H9 (cell line): ENCODE measurements at regions not wholly inside any gene's neighbourhood (a gene's known extent, or its start where the extent isn't known, plus 50 kb on each side); places are given as distances from the start of the nearest gene placed in this dataset.

Source experiments
- DNase-seq: peaks from one replicate; pipeline ENCODE4 v3.0.0-alpha.2; 2017
- H2AFZ ChIP-seq: one replicate; pipeline ENCODE4 v1.6.1; 2013; ENCODE audit warnings: mild to moderate bottlenecking, low read length, control low read depth, moderate library complexity
- H2AK5ac ChIP-seq: 2 replicates; pipeline ENCODE4 v1.6.1; 2013; ENCODE audit warnings: low read length, control low read depth, mixed read lengths; ENCODE audit not compliant: insufficient read length
- H2BK120ac ChIP-seq: one replicate; pipeline ENCODE4 v1.6.1; 2013; ENCODE audit warnings: low read depth, mild to moderate bottlenecking, low read length, control low read depth, inconsistent platforms; ENCODE audit not compliant: poor library complexity, severe bottlenecking
- H2BK12ac ChIP-seq: 2 replicates; pipeline ENCODE4 v1.6.1; 2013; ENCODE audit warnings: low read length, control low read depth, mixed read lengths, low read depth; ENCODE audit not compliant: insufficient read length
- H2BK15ac ChIP-seq: 2 replicates; pipeline ENCODE4 v1.6.1; 2013; ENCODE audit warnings: low read depth, low read length, control low read depth
- H2BK20ac ChIP-seq: one replicate; pipeline ENCODE4 v1.6.1; 2013; ENCODE audit warnings: low read depth, mild to moderate bottlenecking, low read length, control low read depth, inconsistent platforms; ENCODE audit not compliant: poor library complexity, severe bottlenecking
- H2BK5ac ChIP-seq: 2 replicates; pipeline ENCODE4 v1.6.1; 2013; ENCODE audit warnings: low read length, control low read depth, mixed read lengths; ENCODE audit not compliant: insufficient read length
- H3K14ac ChIP-seq: 2 replicates; pipeline ENCODE4 v1.6.1; 2013; ENCODE audit warnings: low read length, control low read depth; ENCODE audit not compliant: insufficient read depth
- H3K18ac ChIP-seq: 2 replicates; pipeline ENCODE4 v1.6.1; 2013; ENCODE audit warnings: low read depth, mild to moderate bottlenecking, mixed read lengths, low read length, control low read depth; ENCODE audit not compliant: insufficient read length
- H3K23ac ChIP-seq: 2 replicates; pipeline ENCODE4 v1.6.1; 2013; ENCODE audit warnings: low read length, control low read depth, mixed read lengths, low read depth; ENCODE audit not compliant: insufficient read length
- H3K23me2 ChIP-seq: 2 replicates; pipeline ENCODE4 v1.6.1; 2013; ENCODE audit warnings: low read depth, mild to moderate bottlenecking, mixed read lengths, low read length, control low read depth; ENCODE audit not compliant: insufficient read length, poor library complexity, severe bottlenecking
- H3K27ac ChIP-seq: 2 replicates; pipeline ENCODE4 v1.5.1; 2013; ENCODE audit warnings: low read length, control low read depth, mixed read lengths, low read depth; ENCODE audit not compliant: insufficient read length
- H3K27me3 ChIP-seq: 2 replicates; pipeline ENCODE4 v1.6.1; 2013; ENCODE audit warnings: low read length, control low read depth, inconsistent platforms; ENCODE audit not compliant: insufficient read depth
- H3K4ac ChIP-seq: 2 replicates; pipeline ENCODE4 v1.6.1; 2013; ENCODE audit warnings: low read depth, mild to moderate bottlenecking, control low read depth, inconsistent platforms, low read length, moderate library complexity
- H3K4me1 ChIP-seq: 2 replicates; pipeline ENCODE4 v1.6.1; 2013; ENCODE audit warnings: low read length, control low read depth, inconsistent platforms; ENCODE audit not compliant: insufficient read depth
- H3K4me2 ChIP-seq: 2 replicates; pipeline ENCODE4 v1.6.1; 2013; ENCODE audit warnings: low read length, control low read depth, mixed read lengths; ENCODE audit not compliant: insufficient read length, insufficient read depth
- H3K56ac ChIP-seq: 2 replicates; pipeline ENCODE4 v1.6.1; 2013; ENCODE audit warnings: low read depth, mild to moderate bottlenecking, mixed read lengths, low read length, control low read depth; ENCODE audit not compliant: insufficient read length
- H3K79me1 ChIP-seq: 2 replicates; pipeline ENCODE4 v1.6.1; 2013; ENCODE audit warnings: low read depth, mild to moderate bottlenecking, moderate library complexity, low read length, control low read depth, inconsistent platforms; ENCODE audit not compliant: insufficient read depth, poor library complexity, severe bottlenecking
- H3K79me2 ChIP-seq: 2 replicates; pipeline ENCODE4 v1.6.1; 2013; ENCODE audit warnings: low read length, control low read depth, inconsistent platforms; ENCODE audit not compliant: insufficient read depth
- H3K9ac ChIP-seq: 2 replicates; pipeline ENCODE4 v1.6.1; 2013; ENCODE audit warnings: low read length, control low read depth, mixed read lengths; ENCODE audit not compliant: insufficient read length; ENCODE audit errors: extremely low read depth
- H3K9me3 ChIP-seq: one replicate; pipeline ENCODE4 v1.6.1; 2013; ENCODE audit warnings: low read depth, low read length, inconsistent platforms; ENCODE audit not compliant: control insufficient read depth
- H3T11ph ChIP-seq: one replicate; pipeline ENCODE4 v1.6.1; 2013; ENCODE audit warnings: mild to moderate bottlenecking, low read length, control low read depth, inconsistent platforms
- H4K20me1 ChIP-seq: one replicate; pipeline ENCODE4 v1.6.1; 2013; ENCODE audit not compliant: control insufficient read depth, insufficient read length, insufficient read depth
- H4K5ac ChIP-seq: 2 replicates; pipeline ENCODE4 v1.6.1; 2013; ENCODE audit warnings: low read depth, mild to moderate bottlenecking, mixed read lengths, low read length, control low read depth; ENCODE audit not compliant: insufficient read length
- H4K8ac ChIP-seq: replicated peaks from 2 replicates; pipeline ENCODE4 v1.6.1; 2013; ENCODE audit warnings: low read length, control low read depth, mixed read lengths, low read depth; ENCODE audit not compliant: insufficient read length
- H4K91ac ChIP-seq: 2 replicates; pipeline ENCODE4 v1.6.1; 2013; ENCODE audit warnings: low read depth, mild to moderate bottlenecking, moderate library complexity, mixed read lengths, low read length, control low read depth; ENCODE audit not compliant: insufficient read length
- H3K27ac Mint-ChIP-seq, 3 experiments: 2 replicates in 2 of 3; 3 replicates in 1 of 3; pipeline ENCODE4 v1.8.0; 2020 to 2021; ENCODE audit warnings: mixed read lengths in 3 of 3, mild to moderate bottlenecking in 1 of 3, moderate library complexity in 1 of 3
- H3K27me3 Mint-ChIP-seq: 2 replicates; pipeline ENCODE4 v1.8.0; 2021; ENCODE audit warnings: low read depth, mild to moderate bottlenecking, moderate library complexity, mixed read lengths
- H3K36me3 Mint-ChIP-seq, 3 experiments: 2 replicates in 2 of 3; 3 replicates in 1 of 3; pipeline ENCODE4 v1.8.0; 2020 to 2021; ENCODE audit warnings: low read depth in 3 of 3, mixed read lengths in 3 of 3; ENCODE audit not compliant: insufficient read depth in 1 of 3
- H3K4me1 Mint-ChIP-seq, 2 experiments: 2 replicates each; pipeline ENCODE4 v1.8.0; 2020; ENCODE audit warnings: mixed read lengths in 2 of 2
- H3K4me3 Mint-ChIP-seq, 2 experiments: 2 replicates in 1 of 2; 3 replicates in 1 of 2; pipeline ENCODE4 v1.8.0; 2020 to 2021; ENCODE audit warnings: mild to moderate bottlenecking in 2 of 2, mixed read lengths in 2 of 2, moderate library complexity in 1 of 2
- H3K9me3 Mint-ChIP-seq, 2 experiments: 2 replicates in 1 of 2; 3 replicates in 1 of 2; pipeline ENCODE4 v1.8.0; 2020; ENCODE audit warnings: mild to moderate bottlenecking in 2 of 2, mixed read lengths in 2 of 2, moderate library complexity in 1 of 2
- WGBS: extraction: QIAGEN DNeasy Blood & Tissue Kit; methylation state at CpG from one replicate; pipeline ENCODE4 v1.1.7; 2013; ENCODE audit warnings: missing lambda C conversion rate, low lambda C conversion rate, mixed read lengths; ENCODE audit not compliant: insufficient read length; ENCODE audit errors: extremely low coverage; 5-methylcytosine and 5-hydroxymethylcytosine counted together
- TF ChIP-seq, protein P1 (sequence below): fragments of 200-600 bp; sonication (generic); conservative IDR thresholded peaks from 3 replicates; pipeline ENCODE4 v1.8.0; 2021; ENCODE audit warnings: antibody characterized with exemption, mild to moderate bottlenecking

DNA sequence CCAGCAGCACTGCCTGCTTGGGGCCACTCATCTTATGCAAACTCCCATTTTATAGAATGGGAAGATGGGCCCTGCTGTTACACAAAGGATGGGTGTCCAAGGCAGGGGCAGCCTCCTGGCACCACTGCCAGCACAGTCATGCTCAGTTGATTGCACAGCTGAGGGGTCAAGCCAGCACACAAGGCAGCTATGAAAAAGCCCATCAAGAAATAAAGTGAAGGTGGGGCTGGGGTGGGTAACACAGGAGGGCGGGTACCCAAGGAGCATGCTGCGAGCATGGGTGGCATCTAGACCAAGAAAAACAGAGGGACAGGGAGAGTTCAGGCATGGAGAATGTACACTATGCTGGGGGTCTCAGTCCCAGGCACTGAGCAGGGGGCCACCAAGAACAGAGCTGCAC lies 74.7 kb upstream of the UNC5B start:
- Histone ChIP-seq H3K9me3 (no peaks in the 10 kb centered on the region), H3T11ph (no peak overlapping the region), H3K27me3 (no peaks in the 10 kb centered on the region), H3K23me2 (no peaks in the 10 kb centered on the region), H3K9ac (no peak overlapping the region), H4K91ac (no peak overlapping the region), H2AK5ac (no peak overlapping the region), H3K56ac (no peak overlapping the region), H2AFZ (no peak overlapping the region), H3K27ac (no peak overlapping the region), H2BK120ac (no peak overlapping the region), H2BK15ac (no peak overlapping the region), H3K4me1 (peaks cover 7% of the 10 kb centered on the region; the same call in 1 of the 2 replicates), H3K4me2 (no peak overlapping the region), H2BK20ac (no peak overlapping the region), H4K8ac (no peak overlapping the region), H3K23ac (no peak overlapping the region), H4K20me1 (no peaks in the 10 kb centered on the region), H3K18ac (no peak overlapping the region), H3K4ac (no peak overlapping the region), H2BK5ac (no peak overlapping the region), H3K14ac (no peak overlapping the region), H4K5ac (no peak overlapping the region), H3K79me1 (no peaks in the 10 kb centered on the region), H2BK12ac (no peak overlapping the region), H3K79me2 (no peaks in the 10 kb centered on the region)
- H3K27ac Mint-ChIP-seq = no peak overlapping the region; a peak in 1 of 7 replicates
- no peaks in the 10 kb centered on the region for H3K9me3 Mint-ChIP-seq
- WGBS = no CpG with 5 or more reads among the region's 2 CpGs
- no peak overlapping the region for H3K4me3 Mint-ChIP-seq
- TF ChIP-seq, protein P1, sequence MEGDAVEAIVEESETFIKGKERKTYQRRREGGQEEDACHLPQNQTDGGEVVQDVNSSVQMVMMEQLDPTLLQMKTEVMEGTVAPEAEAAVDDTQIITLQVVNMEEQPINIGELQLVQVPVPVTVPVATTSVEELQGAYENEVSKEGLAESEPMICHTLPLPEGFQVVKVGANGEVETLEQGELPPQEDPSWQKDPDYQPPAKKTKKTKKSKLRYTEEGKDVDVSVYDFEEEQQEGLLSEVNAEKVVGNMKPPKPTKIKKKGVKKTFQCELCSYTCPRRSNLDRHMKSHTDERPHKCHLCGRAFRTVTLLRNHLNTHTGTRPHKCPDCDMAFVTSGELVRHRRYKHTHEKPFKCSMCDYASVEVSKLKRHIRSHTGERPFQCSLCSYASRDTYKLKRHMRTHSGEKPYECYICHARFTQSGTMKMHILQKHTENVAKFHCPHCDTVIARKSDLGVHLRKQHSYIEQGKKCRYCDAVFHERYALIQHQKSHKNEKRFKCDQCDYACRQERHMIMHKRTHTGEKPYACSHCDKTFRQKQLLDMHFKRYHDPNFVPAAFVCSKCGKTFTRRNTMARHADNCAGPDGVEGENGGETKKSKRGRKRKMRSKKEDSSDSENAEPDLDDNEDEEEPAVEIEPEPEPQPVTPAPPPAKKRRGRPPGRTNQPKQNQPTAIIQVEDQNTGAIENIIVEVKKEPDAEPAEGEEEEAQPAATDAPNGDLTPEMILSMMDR = no peak
- H3K36me3 Mint-ChIP-seq = no peaks in the 10 kb centered on the region
- peaks cover 24 to 26% of the 10 kb centered on the region in 2 experiments for H3K4me1 Mint-ChIP-seq
- H3K27me3 Mint-ChIP-seq = peaks cover 10% of the 10 kb centered on the region
- DNase-seq = peak; percentile 10
